ENCODE measurements at regions not wholly inside any gene's neighbourhood (a gene's known extent, or its start where the extent isn't known, plus 50 kb on each side); places are given as distances from the start of the nearest gene placed in this dataset.

DNA sequence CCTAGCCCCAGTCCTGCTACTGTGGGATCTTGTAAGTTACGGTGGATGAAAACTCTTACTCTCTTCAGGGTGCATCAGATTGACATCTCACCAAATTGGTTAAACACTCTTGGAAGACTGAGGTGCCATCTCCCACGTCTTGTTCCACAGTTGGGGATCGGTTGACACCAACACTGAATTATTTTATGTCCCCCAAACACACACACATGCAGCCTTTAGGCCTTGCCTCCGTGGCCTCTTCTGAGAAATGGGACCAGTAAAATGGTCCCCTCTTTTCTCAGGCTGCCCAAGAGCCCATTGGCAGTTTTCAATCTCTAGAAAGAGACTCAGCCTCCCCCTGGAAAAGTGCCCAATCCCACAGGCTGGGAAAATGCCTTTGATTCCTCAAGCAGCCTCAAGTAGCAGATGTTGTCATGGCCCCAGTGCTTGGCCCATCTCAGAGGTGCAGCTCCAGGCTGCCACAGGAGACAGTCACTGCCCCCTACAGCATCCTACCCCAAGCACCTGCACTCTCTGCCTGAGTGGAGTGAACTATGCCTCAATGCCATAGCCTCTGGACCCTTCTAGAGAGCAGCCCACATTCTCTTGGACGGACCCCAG is 163.9 kb downstream of the ANKRD60 start:
- TF ChIP-seq, protein P1, sequence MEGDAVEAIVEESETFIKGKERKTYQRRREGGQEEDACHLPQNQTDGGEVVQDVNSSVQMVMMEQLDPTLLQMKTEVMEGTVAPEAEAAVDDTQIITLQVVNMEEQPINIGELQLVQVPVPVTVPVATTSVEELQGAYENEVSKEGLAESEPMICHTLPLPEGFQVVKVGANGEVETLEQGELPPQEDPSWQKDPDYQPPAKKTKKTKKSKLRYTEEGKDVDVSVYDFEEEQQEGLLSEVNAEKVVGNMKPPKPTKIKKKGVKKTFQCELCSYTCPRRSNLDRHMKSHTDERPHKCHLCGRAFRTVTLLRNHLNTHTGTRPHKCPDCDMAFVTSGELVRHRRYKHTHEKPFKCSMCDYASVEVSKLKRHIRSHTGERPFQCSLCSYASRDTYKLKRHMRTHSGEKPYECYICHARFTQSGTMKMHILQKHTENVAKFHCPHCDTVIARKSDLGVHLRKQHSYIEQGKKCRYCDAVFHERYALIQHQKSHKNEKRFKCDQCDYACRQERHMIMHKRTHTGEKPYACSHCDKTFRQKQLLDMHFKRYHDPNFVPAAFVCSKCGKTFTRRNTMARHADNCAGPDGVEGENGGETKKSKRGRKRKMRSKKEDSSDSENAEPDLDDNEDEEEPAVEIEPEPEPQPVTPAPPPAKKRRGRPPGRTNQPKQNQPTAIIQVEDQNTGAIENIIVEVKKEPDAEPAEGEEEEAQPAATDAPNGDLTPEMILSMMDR (IDR thresholded peaks at IDR 0.05; ENCODE audit: insufficient read depth, low read depth, low read length, missing control alignments) = no peak
- DNase-seq (ENCODE audit: low read depth) = no peak
- no peak overlapping the region for H3K4me3 ChIP-seq (ENCODE audit: low read length)

DNA sequence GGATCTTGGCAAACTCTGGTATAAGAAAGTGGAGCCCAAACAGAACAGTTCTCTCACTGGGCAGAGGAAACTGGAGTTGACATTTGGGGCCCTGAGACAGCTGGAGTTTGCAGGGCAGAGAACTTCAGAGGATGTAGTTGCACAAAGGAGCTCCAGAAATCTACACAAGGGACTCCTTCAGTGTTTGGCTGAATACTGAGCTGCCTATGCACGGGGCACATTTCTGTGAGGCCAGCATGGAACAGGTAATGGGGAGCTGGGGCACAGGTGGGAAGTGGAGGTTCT is 169.3 kb downstream of the ANKRD60 start:
- DNase-seq (ENCODE audit: low read depth) = no peak
- TF ChIP-seq, protein P1 (IDR thresholded peaks at IDR 0.05; ENCODE audit: insufficient read depth, low read depth, low read length, missing control alignments) = no peak
- H3K4me3 ChIP-seq (ENCODE audit: low read length) = no peak overlapping the region

DNA sequence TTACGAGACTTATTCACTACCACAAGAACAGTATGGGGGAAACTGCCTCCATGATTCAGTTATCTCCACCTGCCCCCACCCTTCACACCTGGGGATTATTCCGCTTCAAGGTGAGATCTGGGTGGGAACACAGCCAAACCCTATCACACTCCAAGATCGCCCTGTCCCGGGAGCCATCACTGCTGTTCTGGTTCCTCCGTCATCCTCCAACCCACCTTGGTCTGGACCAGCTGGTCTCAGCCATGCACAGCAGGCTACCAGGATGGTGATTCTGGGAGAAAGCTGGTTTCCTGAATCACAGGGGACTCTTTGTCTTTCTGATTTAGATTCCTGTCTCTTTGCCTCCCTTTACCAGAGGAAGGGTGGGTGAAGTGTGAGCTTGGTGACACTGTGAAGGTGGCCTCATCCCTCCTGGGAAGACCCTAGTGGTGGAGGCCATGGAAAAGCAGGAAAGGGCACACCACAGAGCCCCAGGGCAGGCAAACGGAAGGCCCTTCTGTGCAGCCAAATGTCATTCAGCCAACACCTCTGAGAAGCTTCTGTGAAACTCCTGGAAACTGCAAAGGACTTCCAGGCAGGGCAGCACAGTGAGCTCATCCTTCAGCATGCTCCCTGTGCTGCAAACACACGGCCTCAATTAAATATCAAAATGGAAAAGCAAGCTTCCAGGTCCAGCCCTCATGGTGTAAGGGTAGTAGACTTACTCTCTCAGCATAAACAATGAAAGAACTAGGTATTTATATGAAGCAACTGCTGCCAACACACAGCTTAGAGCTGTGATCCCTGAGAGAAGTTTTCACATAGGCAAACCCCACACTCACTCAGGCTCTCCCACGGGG is 169.8 kb downstream of the ANKRD60 start:
- DNase-seq (ENCODE audit: low read depth) = no peak
- TF ChIP-seq, protein P1 (IDR thresholded peaks at IDR 0.05; ENCODE audit: insufficient read depth, low read depth, low read length, missing control alignments) = no peak
- no peak overlapping the region for H3K4me3 ChIP-seq (ENCODE audit: low read length)

DNA sequence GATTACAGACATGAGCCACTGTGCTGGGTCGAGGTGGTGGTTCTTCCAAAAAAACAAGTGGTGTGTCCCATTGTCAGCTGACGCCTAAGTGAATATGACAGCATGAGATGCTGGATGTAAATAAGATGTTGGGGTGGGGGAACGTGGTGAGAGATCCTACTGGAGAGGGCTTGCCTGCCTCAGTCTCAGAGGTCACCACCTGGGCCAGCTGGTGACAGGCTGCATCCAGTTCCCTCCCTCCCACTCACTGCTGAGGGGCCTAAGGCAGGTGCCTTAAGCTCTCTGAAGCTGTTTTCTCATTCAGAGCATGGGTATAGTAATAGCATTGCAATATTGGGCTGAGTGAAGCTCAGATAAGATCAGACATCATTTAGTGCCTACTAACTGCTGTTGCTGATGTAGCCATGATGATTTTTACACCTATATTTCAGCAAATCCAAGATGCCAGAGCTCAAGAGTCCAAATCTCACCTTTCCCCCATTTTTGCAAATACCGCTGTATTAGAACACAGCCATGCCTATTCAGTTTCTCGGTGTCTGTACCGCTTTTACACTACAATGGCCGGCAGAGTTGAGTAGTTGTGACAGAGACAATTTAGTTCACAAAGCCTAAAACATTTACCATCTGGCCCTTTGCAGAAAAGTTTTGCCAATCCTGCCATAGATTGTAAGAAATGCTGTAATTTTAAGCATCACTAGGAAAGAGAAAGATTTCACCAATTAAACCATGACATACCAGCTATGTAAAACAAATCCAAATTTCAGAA is 171.3 kb downstream of the ANKRD60 start:
- no peak for DNase-seq (ENCODE audit: low read depth)
- H3K4me3 ChIP-seq (ENCODE audit: low read length) = no peak overlapping the region
- TF ChIP-seq, protein P1 (IDR thresholded peaks at IDR 0.05; ENCODE audit: insufficient read depth, low read depth, low read length, missing control alignments) = no peak

DNA sequence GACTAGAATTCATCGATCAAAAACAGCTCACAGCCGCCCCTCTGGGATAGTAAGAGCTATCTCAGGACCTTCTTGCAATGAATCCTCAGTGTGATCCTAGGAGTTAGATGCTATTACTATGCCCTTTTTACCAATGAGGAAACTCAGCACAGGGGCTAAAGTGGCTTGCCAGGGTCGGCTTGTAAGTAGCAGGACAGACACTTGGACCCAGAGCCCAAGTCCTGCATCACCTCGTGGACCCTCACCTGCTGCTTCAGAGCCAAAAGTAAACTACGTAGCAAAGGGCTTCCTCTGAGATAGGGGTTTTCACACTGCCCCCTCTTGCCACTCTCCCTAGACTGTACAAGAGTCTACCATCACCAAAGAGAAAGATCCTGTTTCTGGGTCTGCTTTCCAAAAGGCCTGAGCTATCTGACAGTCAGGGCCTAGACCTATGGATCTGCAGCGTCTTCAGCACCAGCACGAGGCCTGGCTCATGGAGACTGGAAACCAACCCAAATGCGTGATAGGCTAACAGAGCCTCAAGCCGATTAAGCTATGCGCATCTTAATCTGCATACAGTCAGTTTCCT is 172.3 kb downstream of the ANKRD60 start:
- no peak for DNase-seq (ENCODE audit: low read depth)
- TF ChIP-seq, protein P1 (IDR thresholded peaks at IDR 0.05; ENCODE audit: insufficient read depth, low read depth, low read length, missing control alignments) = no peak
- H3K4me3 ChIP-seq (ENCODE audit: low read length) = no peak overlapping the region

DNA sequence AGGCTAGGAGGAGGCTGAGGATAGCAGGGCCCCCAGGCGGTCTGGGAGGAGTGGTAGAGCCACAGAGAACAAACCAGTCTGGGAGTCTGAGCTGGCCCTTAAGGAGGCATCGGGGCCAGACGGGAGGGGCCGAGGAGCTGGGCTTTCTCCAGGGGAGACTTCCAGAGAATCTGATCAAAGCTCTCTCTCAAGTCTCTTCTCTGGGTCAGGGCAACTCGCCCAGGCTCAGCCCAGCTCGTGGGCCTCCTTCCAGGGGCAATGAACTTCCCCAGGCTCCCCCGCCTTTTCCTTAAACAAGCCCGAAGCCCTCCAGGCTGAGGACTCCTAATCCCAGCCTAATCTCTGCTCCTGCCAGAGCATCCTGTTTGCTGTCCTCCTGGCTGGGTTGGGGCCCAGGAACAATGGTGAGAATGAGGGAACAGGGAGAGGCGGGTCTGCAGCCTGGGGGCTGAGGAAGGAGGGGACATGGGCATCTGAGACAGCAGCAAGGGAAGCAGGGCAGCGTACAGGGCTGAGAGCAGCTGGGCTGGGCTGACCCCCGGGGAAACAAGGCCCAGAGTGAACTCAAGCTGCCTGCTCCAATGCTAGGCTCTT is 173.6 kb downstream of the ANKRD60 start:
- H3K4me3 ChIP-seq (ENCODE audit: low read length) = no peak overlapping the region
- TF ChIP-seq, protein P1 (IDR thresholded peaks at IDR 0.05; ENCODE audit: insufficient read depth, low read depth, low read length, missing control alignments) = no peak
- no peak for DNase-seq (ENCODE audit: low read depth)
